BJ (cell line): ENCODE measurements at regions not wholly inside any gene's neighbourhood (a gene's known extent, or its start where the extent isn't known, plus 50 kb on each side); places are given as distances from the start of the nearest gene placed in this dataset.

Source experiments
- CTCF ChIA-PET: fragments of 350-600 bp; formaldehyde crosslinking; extraction: SDS; loops from one replicate; lab custom pipeline; 2021; ENCODE audit warnings: antibody characterized with exemption, inconsistent platforms; lab: Yijun Ruan, JAX
- POLR2A ChIA-PET: fragments of 300-600 bp; sonication (Branson Sonifier 250); formaldehyde crosslinking; extraction: SDS; loops from one replicate; lab custom pipeline; 2021; ENCODE audit warnings: antibody characterized with exemption; lab: Charles Lee
- DNase-seq: peaks from one replicate; pipeline ENCODE4 v3.0.0-alpha.2; 2011; ENCODE audit warnings: low read depth
- H3K27me3 ChIP-seq: 2 replicates; pipeline ENCODE4 v1.6.0; 2011; ENCODE audit warnings: low read length; ENCODE audit not compliant: control insufficient read depth, insufficient read depth
- H3K36me3 ChIP-seq: 2 replicates; pipeline ENCODE4 v1.5.1; 2011; ENCODE audit warnings: low read length; ENCODE audit not compliant: control insufficient read depth, insufficient read depth
- H3K4me3 ChIP-seq: 2 replicates; pipeline ENCODE4 v1.5.1; 2011; ENCODE audit warnings: low read depth, mild to moderate bottlenecking, control low read depth, low read length
- CTCF ChIP-seq: IDR thresholded peaks from 2 replicates; pipeline ENCODE4 v1.5.1; 2011; ENCODE audit warnings: low read depth, mild to moderate bottlenecking, control low read depth, inconsistent platforms, low read length, moderate library complexity; ENCODE audit not compliant: insufficient read depth

DNA sequence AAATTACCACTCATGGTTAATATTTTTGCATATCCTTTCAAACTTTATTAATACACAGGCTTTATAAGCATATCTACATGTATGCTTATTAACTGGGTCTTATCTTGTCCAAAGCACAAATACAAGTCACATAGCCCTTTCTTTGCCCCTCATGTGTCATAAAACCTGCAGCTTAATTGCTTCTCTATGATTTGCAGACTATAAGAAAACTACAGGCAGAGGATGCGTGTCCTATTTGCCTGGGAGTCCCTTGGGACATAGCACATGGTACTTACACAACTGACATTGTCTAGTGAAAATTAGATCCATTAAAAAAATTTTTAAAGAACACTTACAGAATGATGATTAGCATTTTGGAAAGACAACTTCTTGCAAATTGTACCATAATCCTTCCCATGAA lies 190.5 kb upstream of the PLEKHA5 start:
- no peak overlapping the region for H3K4me3 ChIP-seq
- ChIA-PET POLR2A (no interaction called here), CTCF (no interaction called here)
- no peak for TF ChIP-seq CTCF
- no peaks in the 10 kb centered on the region for H3K36me3 ChIP-seq
- no peaks in the 10 kb centered on the region for H3K27me3 ChIP-seq
- DNase-seq = no peak

- DNase-seq = no peak
- no peaks in the 10 kb centered on the region for H3K27me3 ChIP-seq
- no peak overlapping the region for H3K4me3 ChIP-seq
- CTCF ChIA-PET = interaction anchor here (0.7 to 0.8 kb wide), 2 partner anchors 13 to 65 kb away, joined by 3 read pairs; no protein-coding TSS in a partner anchor
- H3K36me3 ChIP-seq = no peaks in the 10 kb centered on the region
- TF ChIP-seq CTCF = no peak
- POLR2A ChIA-PET = no interaction called here
These were observed 186.9 kb upstream of the PLEKHA5 start for GRCh38 chr12:18942669-18943068.

DNA sequence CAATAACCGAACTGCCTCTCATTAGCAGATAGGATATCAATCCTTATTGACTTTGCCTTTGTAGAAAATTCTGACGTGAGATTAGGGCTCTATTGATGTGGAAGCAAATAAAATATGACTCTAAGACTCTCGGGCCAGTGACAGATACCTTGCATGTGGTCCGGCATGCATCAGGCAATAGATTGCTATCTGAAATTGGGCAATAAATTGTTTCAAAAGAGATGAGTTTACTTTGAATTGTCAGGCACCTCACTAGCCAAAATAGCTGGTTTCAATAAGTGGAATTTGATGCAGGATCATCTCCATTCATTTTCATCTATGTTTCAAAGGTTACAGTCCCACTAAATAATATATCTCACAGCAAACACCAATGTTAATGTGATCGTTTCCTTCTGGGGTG lies 186.3 kb upstream of the PLEKHA5 start:
- Histone ChIP-seq H3K4me3 (no peak overlapping the region), H3K27me3 (no peaks in the 10 kb centered on the region), H3K36me3 (no peaks in the 10 kb centered on the region)
- ChIA-PET CTCF (interaction anchor here (0.8 to 1.0 kb wide), 2 partner anchors 13 to 15 kb away, joined by 3 to 4 read pairs; no protein-coding TSS in a partner anchor), POLR2A (no interaction called here)
- TF ChIP-seq CTCF = no peak
- no peak for DNase-seq

GRCh38 chr12:18946106-18946505 lies 183.4 kb upstream of the PLEKHA5 start:
- no peak overlapping the region for H3K4me3 ChIP-seq
- no peak for TF ChIP-seq CTCF
- no peak for DNase-seq
- H3K36me3 ChIP-seq = no peaks in the 10 kb centered on the region
- no peaks in the 10 kb centered on the region for H3K27me3 ChIP-seq
- CTCF ChIA-PET = no interaction called here
- POLR2A ChIA-PET = no interaction called here

- DNase-seq = no peak
- Histone ChIP-seq H3K4me3 (no peak overlapping the region), H3K27me3 (no peaks in the 10 kb centered on the region), H3K36me3 (no peaks in the 10 kb centered on the region)
- ChIA-PET POLR2A (no interaction called here), CTCF (interaction anchor here (0.6 kb wide), 1 partner anchor 1761 kb away, joined by 3 read pairs; no protein-coding TSS in a partner anchor)
- TF ChIP-seq CTCF = no peak
These were observed 178.3 kb upstream of the PLEKHA5 start for GRCh38 chr12:18951218-18951617.
